ENCODE measurements at regions not wholly inside any gene's neighbourhood (a gene's known extent, or its start where the extent isn't known, plus 50 kb on each side); places are given as distances from the start of the nearest gene placed in this dataset.

DNA sequence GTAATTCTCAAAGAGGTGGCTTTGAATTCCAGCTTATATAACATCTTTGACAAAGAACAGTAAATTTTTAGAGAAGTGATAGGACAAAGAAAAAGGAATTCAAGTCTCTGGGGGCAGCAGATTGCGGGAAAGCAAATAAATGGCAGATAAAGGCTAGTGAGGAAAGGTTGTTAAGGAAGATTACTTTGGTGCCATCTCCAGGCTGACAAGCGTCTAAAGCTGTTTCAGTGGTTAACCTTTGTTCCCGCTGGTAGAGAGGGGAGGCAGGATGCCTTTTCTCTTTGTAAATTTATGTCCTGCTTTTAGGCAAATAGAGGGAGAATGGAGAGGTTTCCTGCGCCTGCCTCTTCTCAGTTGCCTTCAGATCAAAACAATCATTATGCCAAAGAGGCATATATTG is 431.2 kb upstream of the CHST9 start:
- no peak for DNase-seq

DNA sequence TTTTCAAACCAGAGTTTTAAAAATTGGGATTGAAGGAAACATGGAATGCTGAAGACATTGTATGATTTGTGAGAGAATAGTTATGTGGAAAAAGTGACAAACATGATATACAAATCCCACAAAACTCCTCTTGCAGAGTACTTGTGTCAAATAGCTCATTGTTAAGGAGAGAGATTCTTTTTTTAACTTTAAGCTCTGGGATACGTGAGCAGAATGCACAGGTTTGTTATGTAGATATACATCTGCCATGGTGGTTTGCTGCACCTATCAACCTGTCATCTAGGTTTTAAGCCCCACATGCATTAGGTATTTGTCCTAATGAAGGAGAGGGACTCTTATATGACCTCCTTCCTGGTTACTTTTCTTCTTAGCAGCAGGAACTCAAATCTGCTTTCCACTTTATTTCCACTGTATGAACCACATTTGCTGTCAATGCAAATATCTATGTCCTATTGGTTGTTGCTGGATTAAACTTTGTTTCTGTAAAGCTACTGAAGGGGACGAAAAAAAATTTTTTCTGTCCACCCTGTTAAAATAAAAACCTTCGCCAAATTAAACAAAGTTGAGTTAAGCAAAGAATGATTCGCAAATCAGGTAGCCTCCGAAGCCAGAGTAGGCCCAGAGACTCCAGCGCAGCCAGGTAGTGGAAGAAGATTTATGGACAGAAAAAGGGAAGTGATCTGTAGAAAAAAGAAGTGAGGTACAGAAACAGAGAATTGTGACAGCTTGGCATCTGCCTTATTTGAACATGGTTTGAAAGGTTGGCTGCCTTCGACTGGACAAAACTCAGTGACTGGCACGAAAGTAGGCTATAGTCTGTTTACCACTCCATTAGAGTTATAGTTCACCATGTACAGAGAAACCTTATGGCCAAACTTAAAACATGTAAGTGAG is 430.1 kb upstream of the CHST9 start:
- DNase-seq = no peak

DNA sequence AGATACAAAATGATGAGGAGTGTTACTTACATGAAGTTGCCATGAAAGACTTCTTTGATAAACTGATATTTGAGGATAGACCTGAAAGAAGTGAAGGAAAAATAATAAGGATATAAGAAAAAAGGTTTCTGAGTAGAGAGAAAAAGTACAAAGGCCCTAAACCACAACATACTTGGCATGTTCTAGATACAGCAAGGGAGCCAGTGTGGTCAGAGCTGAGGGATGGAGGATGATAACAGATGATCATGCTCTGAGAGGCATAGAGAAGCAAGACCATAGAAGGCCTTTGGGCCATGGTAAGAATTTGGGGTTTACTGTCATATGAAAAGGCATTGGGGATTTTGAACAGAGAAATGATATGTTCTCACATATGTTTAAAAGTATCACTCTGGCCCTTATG is 424.1 kb upstream of the CHST9 start:
- no peak for DNase-seq

DNA sequence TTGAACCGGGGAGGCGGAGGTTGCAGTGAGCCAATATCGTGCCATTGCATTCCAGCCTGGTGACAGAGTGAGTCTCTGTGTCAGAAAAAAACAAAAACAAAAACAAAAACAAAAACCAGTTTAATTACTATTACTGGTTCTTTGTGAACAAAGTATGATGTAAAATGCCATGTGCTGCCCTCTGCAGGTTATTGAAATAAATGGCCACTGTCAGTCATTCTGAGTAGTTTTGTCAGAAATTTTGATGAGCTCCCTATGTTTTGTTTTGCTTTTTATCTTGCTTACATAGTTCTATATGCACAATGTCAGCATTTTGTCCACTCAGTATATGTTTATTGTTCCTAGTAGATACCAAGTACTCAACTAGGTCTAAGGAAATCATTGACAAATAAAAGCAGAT is 423.6 kb upstream of the CHST9 start:
- DNase-seq = no peak

DNA sequence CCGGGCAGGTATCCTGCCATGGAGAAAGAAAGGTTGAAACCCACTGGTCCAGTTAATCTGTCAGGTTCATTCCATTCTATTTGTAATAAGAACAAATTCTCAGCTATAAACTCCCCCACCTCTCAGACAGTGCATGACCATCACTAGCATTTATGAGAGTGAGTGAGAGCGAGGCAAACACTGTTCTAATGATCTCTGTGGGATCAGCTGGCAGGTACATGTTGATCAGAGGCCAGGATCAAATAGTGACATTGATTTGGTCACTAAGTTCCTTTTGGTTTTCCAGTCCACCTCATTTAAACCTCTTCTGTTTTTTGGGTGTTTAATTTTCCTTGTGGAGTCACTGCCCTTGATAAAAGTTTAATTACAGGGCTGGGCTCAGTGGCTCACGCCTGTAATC is 423.1 kb upstream of the CHST9 start:
- DNase-seq = no peak

DNA sequence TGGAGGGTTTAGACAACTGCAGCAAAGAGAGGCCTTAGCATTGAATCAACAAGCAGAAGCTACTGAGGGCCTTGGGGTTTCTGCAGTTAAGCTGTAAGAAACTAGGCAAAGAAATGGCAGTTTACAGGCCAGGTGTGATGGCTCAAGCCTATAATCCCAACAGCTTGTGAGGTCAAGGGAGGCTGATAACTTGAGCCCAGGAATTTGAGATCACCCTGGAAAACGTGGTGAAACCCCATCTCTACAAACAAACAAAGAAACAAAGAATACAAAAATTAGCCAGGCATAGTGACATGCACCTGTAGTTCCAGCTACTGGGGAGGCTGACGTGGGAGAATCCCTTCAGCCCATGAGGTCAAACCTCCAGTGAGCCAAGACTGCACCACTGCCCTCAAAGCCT is 421.6 kb upstream of the CHST9 start:
- DNase-seq = no peak

DNA sequence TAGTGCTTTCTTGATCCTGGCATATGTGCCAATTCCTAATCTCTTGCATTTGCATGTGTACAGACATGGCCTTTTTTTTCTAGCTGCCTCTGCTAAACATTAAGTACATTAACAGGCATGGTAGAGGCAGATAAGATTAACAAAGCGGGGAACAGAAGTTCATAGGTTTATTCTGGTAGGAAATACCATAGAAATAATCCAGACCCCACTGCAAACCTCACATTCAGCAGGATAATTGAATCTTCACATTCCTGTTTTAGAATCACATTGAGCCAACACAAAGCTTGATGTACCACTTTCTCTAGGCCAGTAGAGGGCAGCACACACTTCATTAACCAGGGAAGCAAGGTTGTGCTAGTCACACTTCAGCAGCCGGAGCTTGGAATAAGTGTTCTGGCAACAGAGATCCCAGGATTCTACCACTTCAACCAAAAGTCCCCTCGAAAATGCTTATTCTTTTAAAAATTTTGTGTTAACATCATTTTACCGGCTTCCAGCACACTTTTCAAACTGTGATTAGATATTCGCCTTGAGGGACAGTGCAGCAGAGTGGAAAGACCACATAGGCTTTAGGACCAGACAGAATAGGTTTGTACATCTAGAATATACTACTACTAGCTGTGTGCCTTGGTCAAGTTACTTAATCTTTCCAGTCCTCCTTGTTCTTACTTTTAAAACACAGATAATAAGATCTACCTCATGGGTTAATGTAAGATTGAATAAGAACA is 420.2 kb upstream of the CHST9 start:
- no peak for DNase-seq

DNA sequence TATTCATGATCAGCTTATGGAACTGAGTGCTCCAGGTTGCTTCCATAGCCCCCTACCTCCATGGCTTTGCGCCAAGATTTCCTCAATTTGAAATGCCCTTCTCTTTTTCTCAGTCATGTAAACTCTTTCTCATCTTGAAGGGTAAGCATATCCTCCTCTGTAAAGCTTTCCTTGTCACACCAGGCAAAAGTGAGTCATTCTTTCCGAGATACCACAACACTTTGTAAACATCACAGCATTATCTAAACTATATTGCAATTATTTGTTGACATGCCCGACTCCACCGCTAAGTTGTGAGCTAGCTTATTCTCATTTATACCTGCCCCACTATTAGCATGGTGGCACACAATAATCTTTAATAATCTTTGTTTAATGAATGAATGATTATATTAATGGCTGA is 419.5 kb upstream of the CHST9 start:
- DNase-seq = no peak

DNA sequence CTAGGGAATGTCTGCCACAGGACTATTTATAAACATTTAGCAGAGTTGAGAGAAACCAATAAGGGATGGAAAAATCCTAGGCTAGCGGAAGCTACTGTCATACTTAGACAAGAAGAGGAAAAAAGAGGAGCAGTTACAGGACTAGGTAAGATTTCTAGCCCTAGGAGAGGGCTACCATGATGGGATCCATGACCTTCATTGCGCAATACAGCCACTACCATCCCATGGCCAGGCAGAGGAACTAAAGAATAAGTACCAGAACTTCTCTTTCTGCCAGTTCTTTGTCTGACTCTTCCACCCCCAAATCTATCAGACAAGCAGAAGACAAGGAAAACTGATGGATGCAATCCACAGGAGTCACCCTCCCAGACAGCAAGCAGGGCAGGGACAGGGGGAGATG is 417.0 kb upstream of the CHST9 start:
- no peak for DNase-seq

DNA sequence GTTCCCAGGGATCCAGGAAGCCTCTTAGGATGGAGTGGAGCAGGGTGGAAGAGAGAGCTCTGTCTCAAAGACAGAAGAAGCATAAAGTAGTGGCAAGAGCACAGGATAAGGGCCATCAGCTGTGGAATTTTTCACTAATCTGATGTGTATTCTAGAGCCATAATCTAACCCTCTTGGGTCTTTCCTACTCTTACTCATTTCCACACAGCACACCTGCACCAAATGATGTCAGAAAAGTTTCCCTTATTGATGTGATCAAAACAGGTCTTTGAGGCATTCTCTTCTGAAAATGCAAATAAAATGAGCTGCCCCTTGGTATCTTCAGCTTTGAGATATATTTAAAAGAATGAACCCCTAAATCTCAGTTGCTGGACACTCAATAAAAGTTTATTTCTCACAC is 415.1 kb upstream of the CHST9 start:
- no peak for DNase-seq

DNA sequence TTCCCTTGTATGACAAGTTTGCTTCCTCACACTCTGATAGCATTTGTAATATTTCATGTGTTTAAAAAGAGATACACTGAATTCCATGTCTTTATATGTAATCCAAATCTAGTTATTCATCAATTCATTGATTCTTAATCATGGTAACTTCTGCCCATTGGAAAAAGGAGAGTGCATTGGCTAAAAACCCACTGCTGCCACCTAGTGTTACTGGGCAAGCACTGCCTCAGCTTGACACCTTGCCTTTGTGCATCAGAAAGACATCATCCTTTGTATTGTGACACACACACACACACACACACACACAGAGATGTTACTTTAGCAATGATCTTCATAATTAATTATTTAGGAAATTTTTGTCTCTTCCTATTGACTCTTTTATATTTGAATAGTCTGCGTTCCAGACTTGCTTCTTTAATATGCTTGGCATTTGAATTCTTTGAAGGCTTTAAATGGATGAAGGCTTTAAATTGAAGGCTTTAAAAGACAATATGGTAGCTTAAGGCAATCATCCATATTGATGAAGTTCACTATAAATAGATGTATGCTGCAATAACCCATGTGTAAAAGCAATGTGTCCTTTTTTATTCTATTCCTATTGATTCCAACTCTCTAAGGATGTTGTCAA is 414.2 kb upstream of the CHST9 start:
- peak; percentile 11 for DNase-seq

DNA sequence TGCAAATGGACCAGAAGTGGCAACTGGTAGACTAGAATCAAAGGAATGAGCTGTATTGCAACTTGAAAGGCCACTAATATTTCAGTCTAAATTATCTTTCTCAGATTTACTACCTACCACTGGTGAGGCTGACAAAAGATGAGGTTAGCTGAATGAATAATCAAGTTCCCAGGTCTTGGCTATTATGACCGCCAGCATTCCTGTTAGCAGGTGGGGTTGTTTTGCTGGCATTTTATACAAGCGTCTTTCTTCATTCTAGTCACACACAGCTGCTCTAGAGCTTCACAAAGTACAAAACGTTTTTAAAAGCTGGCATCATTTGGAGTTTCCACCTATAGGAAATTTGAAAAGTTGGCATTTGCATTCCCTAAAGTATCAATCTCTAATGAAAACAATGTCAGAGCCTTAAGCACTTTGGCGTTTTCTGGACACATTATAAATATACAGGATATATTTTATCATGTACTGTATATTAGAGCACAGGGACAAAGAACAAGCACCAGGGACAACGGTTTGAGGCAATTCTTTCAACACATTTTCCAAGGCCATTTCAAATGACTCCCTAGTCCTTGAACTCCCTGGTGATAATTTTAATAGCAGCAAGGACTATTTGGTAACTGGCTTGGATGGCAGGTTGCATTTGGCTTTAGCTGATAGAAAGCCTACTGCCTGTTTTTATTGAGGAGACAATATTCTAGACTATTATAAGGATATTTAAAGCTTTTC is 410.2 kb upstream of the CHST9 start:
- DNase-seq = no peak

DNA sequence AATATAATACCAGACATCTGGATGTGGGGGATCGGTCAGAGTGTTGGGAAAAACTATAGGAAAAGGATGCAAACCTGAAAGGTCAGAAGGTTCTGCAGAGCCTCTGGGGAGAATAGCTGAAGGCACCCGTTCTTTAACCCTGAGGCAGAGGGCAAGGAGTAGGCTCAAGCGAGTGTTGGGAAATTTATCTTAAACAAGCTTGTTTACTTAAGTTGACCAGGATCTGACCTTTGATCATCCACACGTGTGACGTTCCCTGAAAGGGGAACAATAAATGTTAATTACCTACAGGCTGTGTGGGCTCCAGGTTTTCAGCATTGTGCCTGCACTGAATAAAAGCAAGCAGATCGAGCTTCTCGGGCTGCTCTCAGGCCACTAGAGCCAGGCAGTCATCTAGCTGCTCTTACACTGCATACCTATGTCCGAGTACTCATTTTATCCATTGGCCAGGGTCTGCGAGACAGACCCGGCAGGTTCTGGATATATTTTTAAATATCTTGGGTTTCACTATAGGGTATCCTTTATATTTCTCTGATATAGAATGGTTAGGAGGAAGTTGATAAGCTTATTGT is 400.6 kb upstream of the CHST9 start:
- no peak for DNase-seq

DNA sequence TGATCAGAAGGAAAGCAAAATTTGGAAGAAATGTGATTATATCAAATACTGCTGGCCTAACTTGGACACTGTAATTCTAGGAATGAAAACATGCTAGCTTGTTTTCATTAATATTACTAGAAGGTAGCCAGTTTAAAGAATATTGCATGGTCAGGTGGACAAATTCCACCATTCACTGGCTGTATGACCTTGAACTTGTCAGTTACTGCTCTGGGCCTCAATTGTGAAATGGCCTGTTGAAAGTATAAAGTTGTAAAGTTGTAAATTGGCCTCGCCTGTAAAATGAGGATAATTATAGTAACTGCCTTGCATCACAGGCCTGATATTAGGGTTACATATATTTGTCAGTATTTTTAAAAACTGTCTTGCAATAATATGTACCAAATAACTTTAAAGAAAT is 398.4 kb upstream of the CHST9 start:
- DNase-seq = no peak

DNA sequence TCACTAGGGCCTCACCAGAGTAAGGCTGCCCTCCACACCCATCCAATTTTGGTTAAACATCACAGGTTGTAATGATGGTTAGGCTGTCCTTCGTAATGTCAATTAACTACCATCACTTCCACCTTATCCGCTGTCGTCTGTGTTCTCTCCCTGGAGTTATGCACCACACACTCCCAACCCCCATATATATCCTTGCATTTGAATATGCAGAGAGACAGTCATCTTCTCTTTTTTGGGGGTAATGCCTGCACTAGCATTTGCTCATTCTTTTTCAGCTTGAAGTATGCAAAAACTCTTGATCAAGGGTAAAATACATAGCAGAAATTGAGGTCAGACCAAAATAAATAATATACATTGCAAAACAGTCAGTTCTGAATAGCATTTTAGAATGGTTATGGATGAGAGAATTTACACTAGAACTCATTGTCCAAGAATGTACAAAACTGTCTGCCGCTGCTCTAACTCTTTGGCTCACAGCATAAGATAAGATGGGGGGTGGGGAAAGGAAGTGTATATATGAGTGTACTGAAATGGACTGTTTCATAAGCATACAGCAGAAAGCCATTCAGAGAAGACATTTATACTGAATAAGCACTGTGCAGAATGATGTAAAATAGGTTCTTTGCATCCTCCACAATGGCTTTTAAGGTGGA is 397.8 kb upstream of the CHST9 start:
- DNase-seq = no peak

DNA sequence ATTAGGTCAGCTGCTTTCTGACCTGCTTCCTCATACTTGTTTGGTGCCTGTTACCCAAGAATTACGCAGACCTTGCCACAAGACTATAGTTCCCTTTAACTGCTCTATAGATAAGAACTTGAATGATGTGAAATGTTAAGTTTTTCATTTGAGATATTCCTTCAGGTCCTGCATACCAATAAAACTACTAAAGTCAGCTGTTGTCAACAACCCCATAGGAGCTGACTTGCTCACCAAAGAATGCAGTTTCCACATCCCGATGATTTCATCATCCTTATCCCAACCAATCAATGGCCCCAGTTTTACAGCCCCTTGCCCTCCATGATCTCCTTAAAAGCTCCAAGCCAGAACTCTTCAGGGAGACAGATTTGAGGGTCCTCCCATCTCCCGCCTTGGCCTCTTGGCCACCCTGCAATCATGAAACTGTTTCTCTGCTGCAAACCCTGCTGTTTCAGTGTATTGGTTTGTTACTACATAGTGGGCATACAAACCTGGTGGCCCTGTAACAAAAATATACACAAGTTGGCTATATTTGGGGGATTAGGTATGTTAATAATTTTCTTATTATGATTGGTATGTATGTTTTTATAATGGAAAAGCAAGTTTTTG is 396.3 kb upstream of the CHST9 start:
- DNase-seq = no peak

DNA sequence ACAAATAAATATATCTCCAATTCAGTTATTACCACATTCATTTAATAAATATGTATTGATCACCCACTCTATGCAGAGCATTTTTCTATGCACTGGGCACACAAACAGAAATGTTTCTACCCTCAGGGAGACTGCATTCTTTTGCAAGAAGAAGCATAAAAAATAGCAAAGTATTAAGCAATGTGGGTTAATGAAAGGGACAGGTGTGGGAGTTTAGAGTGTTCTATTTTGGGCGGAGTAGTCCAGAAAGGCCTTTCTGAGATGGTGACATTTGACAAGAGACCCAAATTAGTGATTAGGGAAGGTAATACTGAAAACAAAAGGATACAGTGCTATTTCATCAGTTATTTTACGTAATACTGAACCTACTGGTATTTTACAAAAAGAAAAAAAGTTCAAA is 394.3 kb upstream of the CHST9 start:
- DNase-seq = no peak

DNA sequence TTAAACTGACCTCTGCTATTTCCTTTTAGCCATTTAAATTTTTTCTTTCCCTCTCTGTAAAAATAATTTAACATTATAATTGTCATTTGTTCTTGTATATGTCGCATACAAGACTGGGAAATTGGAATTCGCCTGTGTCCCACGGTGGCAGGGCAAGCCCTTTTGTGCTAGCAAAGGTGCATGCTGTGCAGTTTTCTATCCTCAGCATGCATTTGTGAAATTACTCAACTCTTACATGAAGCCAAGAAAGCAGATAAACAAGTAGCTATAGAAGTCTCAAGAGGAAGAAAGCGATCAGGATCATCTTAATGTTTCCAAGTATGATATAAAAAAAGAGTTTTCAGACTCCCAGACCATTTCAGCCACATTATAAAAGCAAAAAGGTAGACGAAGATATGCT is 392.6 kb upstream of the CHST9 start:
- no peak for DNase-seq

DNA sequence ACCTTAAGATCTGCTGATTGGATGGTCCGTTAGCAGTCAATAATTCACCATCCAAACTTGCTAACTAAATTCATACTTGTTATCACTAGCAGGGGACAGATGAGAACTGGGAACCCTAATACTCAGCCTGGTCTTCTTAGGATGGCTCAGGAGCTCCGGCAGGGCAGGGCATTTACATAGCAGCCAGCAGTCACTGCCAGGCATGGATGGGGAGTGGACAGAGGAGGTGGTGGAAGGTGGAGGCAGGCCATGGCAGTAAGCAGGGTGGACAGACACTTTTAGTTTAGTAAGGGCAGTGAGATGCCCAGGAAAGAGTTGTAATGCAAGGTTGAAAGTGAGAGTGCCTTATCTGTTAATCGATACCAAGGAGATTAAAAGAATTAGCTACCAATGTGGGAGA is 392.2 kb upstream of the CHST9 start:
- no peak for DNase-seq

DNA sequence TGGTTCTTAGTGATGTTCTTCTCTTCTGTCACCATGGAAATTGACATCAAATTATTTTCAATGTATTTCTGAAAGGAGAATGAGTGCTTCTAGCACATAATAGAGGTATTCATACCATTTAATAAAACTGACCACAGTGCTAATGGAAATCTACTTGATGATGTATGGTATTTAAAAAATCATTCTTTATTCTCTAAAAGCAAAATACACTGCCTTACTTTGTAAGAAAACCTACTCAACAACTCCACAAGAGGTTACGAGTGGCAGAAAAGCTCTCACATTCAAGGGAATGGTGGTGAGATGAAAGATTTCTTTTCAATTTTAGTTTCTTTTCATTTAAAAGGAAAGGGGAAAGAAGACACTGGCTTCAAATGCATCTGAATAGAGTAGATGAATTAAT is 382.3 kb upstream of the CHST9 start:
- no peak for DNase-seq

DNA sequence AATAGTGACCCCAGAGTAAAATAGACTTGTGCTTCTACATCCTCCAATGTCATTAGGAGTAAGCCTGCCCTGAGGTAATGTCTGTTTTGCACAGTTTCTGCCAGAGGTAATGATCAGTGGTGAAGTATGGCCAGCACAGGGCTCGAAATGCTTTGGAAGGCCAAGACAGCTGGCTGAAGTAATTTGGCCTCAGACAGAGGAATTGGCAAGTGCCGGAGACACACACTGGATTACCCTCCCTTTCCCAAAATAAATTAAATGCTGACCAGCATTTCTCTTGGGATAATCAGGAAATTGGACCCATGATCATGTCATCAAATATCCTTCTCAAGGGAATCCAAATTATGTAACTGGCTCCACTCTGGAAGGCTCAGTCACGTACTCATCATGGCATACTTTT is 379.0 kb upstream of the CHST9 start:
- no peak for DNase-seq
